DOHH2 (cell line): ENCODE measurements at regions not wholly inside any gene's neighbourhood (a gene's known extent, or its start where the extent isn't known, plus 50 kb on each side); places are given as distances from the start of the nearest gene placed in this dataset.

Source experiments
- H3F3A ChIP-seq: fragments of 200-600 bp; sonication (generic), shearing (Covaris generic); 2 replicates; pipeline ENCODE4 v1.6.0; 2016; ENCODE audit warnings: antibody characterized with exemption, mild to moderate bottlenecking; ENCODE audit not compliant: control insufficient read depth, insufficient read depth
- H3K27ac ChIP-seq: fragments of 200-600 bp; sonication (generic); 2 replicates; pipeline ENCODE4 v1.5.1; 2014; ENCODE audit warnings: low read depth, mild to moderate bottlenecking, low read length, moderate library complexity
- H3K27me3 ChIP-seq: fragments of 200-600 bp; sonication (generic); 2 replicates; pipeline ENCODE4 v1.6.1; 2014; ENCODE audit warnings: mild to moderate bottlenecking, low read length, mixed read lengths; ENCODE audit not compliant: control insufficient read depth
- H3K36me3 ChIP-seq: fragments of 200-600 bp; sonication (generic); 2 replicates; pipeline ENCODE4 v1.6.1; 2014; ENCODE audit warnings: mild to moderate bottlenecking, low read length, moderate library complexity, mixed read lengths; ENCODE audit not compliant: control insufficient read depth
- H3K4me1 ChIP-seq: fragments of 200-600 bp; sonication (generic); 2 replicates; pipeline ENCODE4 v1.6.1; 2014; ENCODE audit warnings: mild to moderate bottlenecking, low read length, mixed read lengths; ENCODE audit not compliant: control insufficient read depth
- H3K4me2 ChIP-seq: fragments of 200-600 bp; sonication (generic); 2 replicates; pipeline ENCODE4 v1.6.0; 2014; ENCODE audit warnings: mild to moderate bottlenecking, low read length, moderate library complexity
- H3K4me3 ChIP-seq: fragments of 200-600 bp; sonication (generic); 2 replicates; pipeline ENCODE4 v1.5.1; 2014; ENCODE audit warnings: mild to moderate bottlenecking, low read length, mixed read lengths
- H3K79me2 ChIP-seq: fragments of 200-600 bp; sonication (generic); 2 replicates; pipeline ENCODE4 v1.6.1; 2014; ENCODE audit warnings: mild to moderate bottlenecking, low read length, mixed read lengths; ENCODE audit not compliant: control insufficient read depth
- H3K9me2 ChIP-seq: fragments of 200-600 bp; sonication (generic); replicated peaks from 2 replicates; pipeline ENCODE4 v1.6.1; 2014; ENCODE audit warnings: mild to moderate bottlenecking, low read length, mixed read lengths; ENCODE audit not compliant: control insufficient read depth
- H3K9me3 ChIP-seq: fragments of 200-600 bp; sonication (generic); 2 replicates; pipeline ENCODE4 v1.6.1; 2014; ENCODE audit warnings: antibody characterized with exemption, low read length, mixed read lengths; ENCODE audit not compliant: control insufficient read depth, insufficient read depth
- H4K20me1 ChIP-seq: fragments of 200-600 bp; sonication (generic); 2 replicates; pipeline ENCODE4 v1.6.0; 2014; ENCODE audit warnings: low read depth, mild to moderate bottlenecking, antibody characterized with exemption, low read length, moderate library complexity; ENCODE audit not compliant: control insufficient read depth, insufficient read depth
- CTCF ChIP-seq: fragments of 200-600 bp; sonication (generic); IDR thresholded peaks from one replicate; pipeline ENCODE4 v1.5.1; 2014; ENCODE audit warnings: antibody characterized with exemption, mild to moderate bottlenecking, low read depth, low read length; ENCODE audit not compliant: poor library complexity, severe bottlenecking
- EZH2phosphoT487 ChIP-seq: fragments of 200-600 bp; sonication (generic); IDR thresholded peaks from 2 replicates; pipeline ENCODE4 v1.6.1; 2017; ENCODE audit warnings: borderline replicate concordance, mild to moderate bottlenecking, antibody characterized with exemption, low read length, moderate library complexity, mixed read lengths

DNA sequence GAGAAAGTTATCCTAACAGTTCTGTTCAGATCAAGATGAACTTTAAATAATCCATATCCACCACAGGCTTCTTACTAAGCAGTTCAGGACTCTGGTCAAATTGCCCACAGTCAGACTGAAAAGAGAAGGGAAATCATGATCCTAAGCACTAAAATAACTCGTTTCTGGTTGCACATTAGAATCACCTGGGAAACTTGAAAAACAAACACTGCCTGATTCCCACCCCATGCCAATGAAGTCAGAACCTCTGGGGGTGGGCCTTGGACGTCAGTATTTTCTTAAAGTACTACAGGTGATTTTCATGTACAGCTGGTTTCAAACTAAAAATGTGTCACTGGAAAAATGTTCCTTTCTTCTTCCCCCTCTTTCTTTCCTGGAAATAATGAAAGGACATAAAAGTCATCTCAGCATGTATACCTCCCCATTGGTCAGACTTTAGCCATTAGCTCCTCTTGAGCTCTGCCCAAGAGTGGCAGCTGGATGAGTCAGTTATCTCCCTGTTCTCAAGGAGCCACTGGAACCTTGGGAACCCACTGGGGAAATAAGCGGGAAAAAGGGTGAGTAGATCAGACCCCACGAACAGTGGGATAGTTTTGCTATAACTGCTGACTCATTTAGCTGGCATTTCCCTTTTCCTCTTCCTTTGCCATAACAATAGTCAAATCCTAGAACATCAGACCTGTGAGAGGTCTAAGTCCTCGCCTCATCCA lies 75.3 kb upstream of the IL6 start:
- Histone ChIP-seq H3K9me2 (no peaks in the 10 kb centered on the region), H3K27me3 (peaks cover 4% of the 10 kb centered on the region; the same call in 1 of the 2 replicates), H3F3A (no peaks in the 10 kb centered on the region), H3K4me3 (no peak overlapping the region), H3K79me2 (no peaks in the 10 kb centered on the region), H3K4me1 (no peaks in the 10 kb centered on the region), H3K27ac (no peak overlapping the region), H3K36me3 (no peaks in the 10 kb centered on the region), H4K20me1 (no peaks in the 10 kb centered on the region), H3K4me2 (no peak overlapping the region), H3K9me3 (peaks cover 3% of the 10 kb centered on the region)
- TF ChIP-seq EZH2phosphoT487 = no peak
- TF ChIP-seq CTCF = no peak

- Histone ChIP-seq H4K20me1 (no peaks in the 10 kb centered on the region), H3K79me2 (no peaks in the 10 kb centered on the region), H3K4me3 (no peak overlapping the region), H3K4me1 (no peaks in the 10 kb centered on the region), H3F3A (no peaks in the 10 kb centered on the region), H3K9me3 (peaks cover 9% of the 10 kb centered on the region), H3K27me3 (peaks cover 4% of the 10 kb centered on the region; the same call in 1 of the 2 replicates), H3K27ac (no peak overlapping the region), H3K36me3 (no peaks in the 10 kb centered on the region), H3K9me2 (no peaks in the 10 kb centered on the region), H3K4me2 (no peak overlapping the region)
- no peak for TF ChIP-seq EZH2phosphoT487
- TF ChIP-seq CTCF = no peak
Measured at GRCh38 chr7:22651036-22651435, 76.0 kb upstream of the IL6 start.

GRCh38 chr7:22649686-22650085 lies 77.3 kb upstream of the IL6 start:
- TF ChIP-seq CTCF (no peak), EZH2phosphoT487 (no peak)
- Histone ChIP-seq H4K20me1 (no peaks in the 10 kb centered on the region), H3K79me2 (no peaks in the 10 kb centered on the region), H3K4me2 (no peak overlapping the region), H3K9me3 (peaks cover 18% of the 10 kb centered on the region), H3K27ac (no peak overlapping the region), H3K27me3 (peaks cover 4% of the 10 kb centered on the region; the same call in 1 of the 2 replicates), H3F3A (no peaks in the 10 kb centered on the region), H3K4me3 (no peak overlapping the region), H3K9me2 (no peaks in the 10 kb centered on the region), H3K4me1 (no peaks in the 10 kb centered on the region), H3K36me3 (no peaks in the 10 kb centered on the region)
